Tibial nerve (tissue), 4 donors: ENCODE measurements at regions not wholly inside any gene's neighbourhood (a gene's known extent, or its start where the extent isn't known, plus 50 kb on each side); places are given as distances from the start of the nearest gene placed in this dataset.

Experiments
- DNase-seq, 2 donors: peaks; one replicate each; pipeline ENCODE4 v3.0.0-alpha.2; 2019; ENCODE audit warnings: low spot score in 2 of 2
- H3K27ac ChIP-seq, 4 donors: fragments of 200-600 bp; sonication (generic) in 3 of 4; one replicate each; pipeline ENCODE4 v1.5.1; 2017 to 2019; ENCODE audit warnings: mild to moderate bottlenecking in 1 of 4
- H3K27me3 ChIP-seq, 2 donors: fragments of 200-600 bp; sonication (generic) in 1 of 2; one replicate each; pipeline versions ENCODE4 v1.5.1 to v1.6.0; 2017 to 2019
- H3K36me3 ChIP-seq, 3 donors: fragments of 200-600 bp; sonication (generic); one replicate each; pipeline ENCODE4 v1.5.1; 2018 to 2019
- H3K4me1 ChIP-seq, 4 donors: fragments of 200-600 bp; sonication (generic) in 3 of 4; one replicate each; pipeline ENCODE4 v1.5.1; 2017 to 2019
- H3K4me3 ChIP-seq, 4 donors: fragments of 200-600 bp; sonication (generic) in 3 of 4; one replicate each; pipeline ENCODE4 v1.5.1; 2017 to 2019; ENCODE audit warnings: mild to moderate bottlenecking in 1 of 4, moderate library complexity in 1 of 4
- H3K9me3 ChIP-seq, 4 donors: fragments of 200-600 bp; sonication (generic) in 3 of 4; one replicate each; pipeline ENCODE4 v1.5.1; 2017 to 2019
- CTCF ChIP-seq, 5 experiments: fragments of 200-600 bp in 3 of 5; fragments of 450-650 bp in 2 of 5; sonication (generic) in 3 of 5; IDR thresholded peaks; one replicate each; pipeline ENCODE4 v1.5.1; 2016 to 2019; ENCODE audit warnings: antibody characterized with exemption in 5 of 5, mild to moderate bottlenecking in 3 of 5, moderate library complexity in 2 of 5
- EP300 ChIP-seq, 2 donors: sonication (generic); formaldehyde crosslinking; IDR thresholded peaks; one replicate each; pipeline ENCODE4 v1.6.1; 2017; ENCODE audit warnings: antibody characterized with exemption in 2 of 2, mild to moderate bottlenecking in 1 of 2
- POLR2A ChIP-seq, 2 donors: fragments of 450-650 bp; IDR thresholded peaks; one replicate each; pipeline ENCODE4 v1.6.1; 2017; ENCODE audit warnings: antibody characterized with exemption in 2 of 2, mild to moderate bottlenecking in 2 of 2, moderate library complexity in 2 of 2
- WGBS, 2 donors: methylation state at CpG; one replicate each; pipeline ENCODE4 v1.1.5; 2018; 5-methylcytosine and 5-hydroxymethylcytosine counted together

GRCh38 chr5:98328015-98328414, 445.4 kb upstream of the RGMB start:
- no peaks in the 10 kb centered on the region for H3K4me1 ChIP-seq
- no peak overlapping the region for H3K27ac ChIP-seq
- no peaks in the 10 kb centered on the region for H3K36me3 ChIP-seq
- no peaks in the 10 kb centered on the region for H3K27me3 ChIP-seq
- no peak for TF ChIP-seq CTCF (IDR thresholded peaks at IDR 0.05)
- TF ChIP-seq EP300 (IDR thresholded peaks at IDR 0.05), result no peak
- TF ChIP-seq POLR2A (IDR thresholded peaks at IDR 0.05), result no peak
- peaks cover 0 to 3% (median 0%) of the 10 kb centered on the region in 4 donors for H3K9me3 ChIP-seq
- no peak overlapping the region for H3K4me3 ChIP-seq
- DNase-seq, result no peak

GRCh38 chr5:98330871-98331270, 442.6 kb upstream of the RGMB start:
- Histone ChIP-seq H3K27me3 (no peaks in the 10 kb centered on the region), H3K27ac (no peak overlapping the region), H3K4me3 (no peak overlapping the region), H3K36me3 (no peaks in the 10 kb centered on the region), H3K9me3 (peaks cover 0 to 3% (median 0%) of the 10 kb centered on the region in 4 donors), H3K4me1 (no peaks in the 10 kb centered on the region)
- 76 to 90% methylated on average over 1 of the region's 1 CpG for WGBS, 2 donors
- TF ChIP-seq POLR2A (IDR thresholded peaks at IDR 0.05), result no peak
- TF ChIP-seq EP300 (IDR thresholded peaks at IDR 0.05), result no peak
- TF ChIP-seq CTCF (IDR thresholded peaks at IDR 0.05), result no peak
- no peak for DNase-seq

- H3K4me3 ChIP-seq, result no peak overlapping the region
- DNase-seq, result no peak
- H3K9me3 ChIP-seq, result peaks cover 0 to 3% (median 0%) of the 10 kb centered on the region in 4 donors
- H3K4me1 ChIP-seq, result no peaks in the 10 kb centered on the region
- no peak overlapping the region for H3K27ac ChIP-seq
- no peaks in the 10 kb centered on the region for H3K27me3 ChIP-seq
- TF ChIP-seq CTCF (IDR thresholded peaks at IDR 0.05), result no peak
- TF ChIP-seq EP300 (IDR thresholded peaks at IDR 0.05), result no peak
- TF ChIP-seq POLR2A (IDR thresholded peaks at IDR 0.05), result no peak
- H3K36me3 ChIP-seq, result no peaks in the 10 kb centered on the region
Measured at GRCh38 chr5:98333921-98334320, 439.5 kb upstream of the RGMB start.

GRCh38 chr5:98334946-98335345, 438.5 kb upstream of the RGMB start:
- Histone ChIP-seq H3K4me3 (no peak overlapping the region), H3K9me3 (peaks cover 0 to 3% (median 0%) of the 10 kb centered on the region in 4 donors), H3K36me3 (no peaks in the 10 kb centered on the region), H3K27ac (no peak overlapping the region), H3K27me3 (no peaks in the 10 kb centered on the region), H3K4me1 (no peaks in the 10 kb centered on the region)
- TF ChIP-seq POLR2A (IDR thresholded peaks at IDR 0.05), result no peak
- TF ChIP-seq EP300 (IDR thresholded peaks at IDR 0.05), result no peak
- no peak for TF ChIP-seq CTCF (IDR thresholded peaks at IDR 0.05)
- no peak for DNase-seq
- WGBS, 2 donors, result 86 to 89% methylated on average over 6 of the region's 6 CpGs

DNA sequence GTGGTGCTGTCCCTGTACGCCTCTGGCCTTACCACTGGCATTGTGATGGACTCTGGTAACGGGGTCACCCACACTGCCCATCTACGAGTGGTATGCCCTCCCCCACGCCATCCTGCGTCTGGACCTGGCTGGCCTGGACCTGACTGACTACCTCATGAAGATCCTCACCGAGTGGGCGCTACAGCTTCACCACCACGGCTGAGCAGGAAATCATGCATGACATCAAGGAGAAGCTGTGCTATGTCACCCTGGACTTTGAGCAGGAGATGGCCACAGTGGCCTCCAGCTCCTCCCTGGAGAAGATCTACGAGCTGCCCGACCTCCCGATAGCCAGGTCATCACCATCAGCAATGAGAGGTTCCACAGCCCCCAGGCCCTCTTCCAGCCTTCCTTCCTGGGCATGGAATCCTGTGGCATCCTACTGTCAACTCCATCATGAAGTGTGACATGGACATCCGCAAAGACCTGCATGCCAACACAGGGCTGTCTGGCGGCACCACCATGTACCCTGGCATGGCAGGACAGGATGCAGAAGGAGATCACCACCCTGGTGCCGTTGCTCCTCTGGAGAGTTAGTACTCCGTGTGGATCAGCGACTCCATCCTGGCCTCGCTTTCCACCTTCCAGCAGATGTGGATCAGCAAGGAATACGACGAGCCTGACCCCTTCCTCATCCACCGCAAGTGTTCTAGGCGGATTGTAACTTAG, 434.2 kb upstream of the RGMB start:
- H3K4me3 ChIP-seq, result no peak overlapping the region
- no peaks in the 10 kb centered on the region for H3K4me1 ChIP-seq
- TF ChIP-seq EP300 (IDR thresholded peaks at IDR 0.05), result no peak
- no peak for TF ChIP-seq POLR2A (IDR thresholded peaks at IDR 0.05)
- no peak for TF ChIP-seq CTCF (IDR thresholded peaks at IDR 0.05)
- 96 to 97% methylated on average over 21 of the region's 21 CpGs for WGBS, 2 donors
- no peaks in the 10 kb centered on the region for H3K27me3 ChIP-seq
- no peaks in the 10 kb centered on the region for H3K36me3 ChIP-seq
- DNase-seq, result no peak
- H3K9me3 ChIP-seq, result no peaks in the 10 kb centered on the region
- H3K27ac ChIP-seq, result no peak overlapping the region
